ENCODE measurements at regions not wholly inside any gene's neighbourhood (a gene's known extent, or its start where the extent isn't known, plus 50 kb on each side); places are given as distances from the start of the nearest gene placed in this dataset.

- Histone ChIP-seq H3K4me1 (ENCODE audit: control insufficient read depth, insufficient read depth, low read length, poor library complexity, severe bottlenecking) (no peaks in the 10 kb centered on the region), H3K27me3 (ENCODE audit: control insufficient read depth, insufficient read depth, low read length) (no peaks in the 10 kb centered on the region), H3K27ac (ENCODE audit: insufficient read depth, low read length, poor library complexity, severe bottlenecking) (no peak overlapping the region), H3K4me3 (ENCODE audit: low read depth, low read length) (no peak overlapping the region), H3K36me3 (ENCODE audit: control insufficient read depth, insufficient read depth, low read length) (no peaks in the 10 kb centered on the region), H3K9me3 (ENCODE audit: control insufficient read depth in 2 of 2, low read length in 2 of 2) (no peaks in the 10 kb centered on the region)
- DNase-seq (no peak), ATAC-seq (ENCODE audit: low read depth in 2 of 2) (no peak)
- Mint-ChIP-seq H3K4me1 (no peaks in the 10 kb centered on the region), H3K36me3 (no peaks in the 10 kb centered on the region), H3K9me3 (no peaks in the 10 kb centered on the region), H3K27me3 (peaks cover 4% of the 10 kb centered on the region), H3K4me3 (no peak overlapping the region), H3K27ac (no peak overlapping the region)
Observed at GRCh38 chr9:86893811-86894490, 53.4 kb downstream of the GAS1 start.

GRCh38 chr9:86892576-86892975 is 54.7 kb downstream of the GAS1 start:
- DNase-seq (no peak), ATAC-seq (ENCODE audit: low read depth in 2 of 2) (no peak)
- no peak overlapping the region for H3K27ac ChIP-seq (ENCODE audit: insufficient read depth, low read length, poor library complexity, severe bottlenecking)
- H3K4me3 Mint-ChIP-seq, result no peak overlapping the region
- no peaks in the 10 kb centered on the region for H3K4me1 ChIP-seq (ENCODE audit: control insufficient read depth, insufficient read depth, low read length, poor library complexity, severe bottlenecking)
- no peaks in the 10 kb centered on the region for H3K9me3 Mint-ChIP-seq
- H3K36me3 Mint-ChIP-seq, result no peaks in the 10 kb centered on the region
- no peaks in the 10 kb centered on the region for H3K4me1 Mint-ChIP-seq
- H3K4me3 ChIP-seq (ENCODE audit: low read depth, low read length), result no peak overlapping the region
- H3K27me3 ChIP-seq (ENCODE audit: control insufficient read depth, insufficient read depth, low read length), result no peaks in the 10 kb centered on the region
- no peaks in the 10 kb centered on the region for H3K9me3 ChIP-seq (ENCODE audit: control insufficient read depth in 2 of 2, low read length in 2 of 2)
- H3K27ac Mint-ChIP-seq, result no peak overlapping the region
- no peaks in the 10 kb centered on the region for H3K27me3 Mint-ChIP-seq
- H3K36me3 ChIP-seq (ENCODE audit: control insufficient read depth, insufficient read depth, low read length), result no peaks in the 10 kb centered on the region

GRCh38 chr9:86891886-86892437 is 55.3 kb downstream of the GAS1 start:
- no peak for DNase-seq
- no peaks in the 10 kb centered on the region for H3K9me3 Mint-ChIP-seq
- H3K4me1 ChIP-seq (ENCODE audit: control insufficient read depth, insufficient read depth, low read length, poor library complexity, severe bottlenecking), result no peaks in the 10 kb centered on the region

GRCh38 chr9:86891091-86891490 is 56.2 kb downstream of the GAS1 start:
- H3K9me3 Mint-ChIP-seq, result peaks cover 0 to 1% (median 0%) of the 10 kb centered on the region in 7 donors
- ATAC-seq (ENCODE audit: low read depth in 2 of 2), result no peak
- H3K27ac ChIP-seq (ENCODE audit: insufficient read depth, low read length, poor library complexity, severe bottlenecking), result no peak overlapping the region
- H3K36me3 Mint-ChIP-seq, result no peaks in the 10 kb centered on the region
- no peak for DNase-seq
- no peaks in the 10 kb centered on the region for H3K27me3 ChIP-seq (ENCODE audit: control insufficient read depth, insufficient read depth, low read length)
- H3K4me3 Mint-ChIP-seq, result no peak overlapping the region
- no peaks in the 10 kb centered on the region for H3K4me1 ChIP-seq (ENCODE audit: control insufficient read depth, insufficient read depth, low read length, poor library complexity, severe bottlenecking)
- H3K27me3 Mint-ChIP-seq, result no peaks in the 10 kb centered on the region
- no peaks in the 10 kb centered on the region for H3K4me1 Mint-ChIP-seq
- no peak overlapping the region for H3K4me3 ChIP-seq (ENCODE audit: low read depth, low read length)
- H3K9me3 ChIP-seq (ENCODE audit: control insufficient read depth in 2 of 2, low read length in 2 of 2), result no peaks in the 10 kb centered on the region
- H3K27ac Mint-ChIP-seq, result no peak overlapping the region
- no peaks in the 10 kb centered on the region for H3K36me3 ChIP-seq (ENCODE audit: control insufficient read depth, insufficient read depth, low read length)

More at GRCh38 chr9:86891886-86892437, 55.3 kb downstream of the GAS1 start:
- no peak overlapping the region for H3K4me3 Mint-ChIP-seq
- H3K27me3 ChIP-seq (ENCODE audit: control insufficient read depth, insufficient read depth, low read length), result no peaks in the 10 kb centered on the region
- H3K27ac Mint-ChIP-seq, result no peak overlapping the region
- ATAC-seq (ENCODE audit: low read depth in 2 of 2), result no peak
- H3K27ac ChIP-seq (ENCODE audit: insufficient read depth, low read length, poor library complexity, severe bottlenecking), result no peak overlapping the region
- H3K9me3 ChIP-seq (ENCODE audit: control insufficient read depth in 2 of 2, low read length in 2 of 2), result no peaks in the 10 kb centered on the region
- no peak overlapping the region for H3K4me3 ChIP-seq (ENCODE audit: low read depth, low read length)
- H3K27me3 Mint-ChIP-seq, result no peaks in the 10 kb centered on the region
- no peaks in the 10 kb centered on the region for H3K36me3 Mint-ChIP-seq
- no peaks in the 10 kb centered on the region for H3K4me1 Mint-ChIP-seq
- H3K36me3 ChIP-seq (ENCODE audit: control insufficient read depth, insufficient read depth, low read length), result no peaks in the 10 kb centered on the region

GRCh38 chr9:86885232-86885631 is 62.1 kb downstream of the GAS1 start:
- H3K27ac Mint-ChIP-seq, result no peak overlapping the region
- no peak for ATAC-seq (ENCODE audit: low read depth in 2 of 2)
- H3K27me3 Mint-ChIP-seq, result no peaks in the 10 kb centered on the region
- Histone ChIP-seq H3K4me1 (ENCODE audit: control insufficient read depth, insufficient read depth, low read length, poor library complexity, severe bottlenecking) (no peaks in the 10 kb centered on the region), H3K9me3 (ENCODE audit: control insufficient read depth in 2 of 2, low read length in 2 of 2) (no peaks in the 10 kb centered on the region), H3K4me3 (ENCODE audit: low read depth, low read length) (no peak overlapping the region), H3K27me3 (ENCODE audit: control insufficient read depth, insufficient read depth, low read length) (no peaks in the 10 kb centered on the region), H3K36me3 (ENCODE audit: control insufficient read depth, insufficient read depth, low read length) (no peaks in the 10 kb centered on the region), H3K27ac (ENCODE audit: insufficient read depth, low read length, poor library complexity, severe bottlenecking) (no peak overlapping the region)
- H3K4me3 Mint-ChIP-seq, result no peak overlapping the region
- no peaks in the 10 kb centered on the region for H3K36me3 Mint-ChIP-seq
- no peaks in the 10 kb centered on the region for H3K4me1 Mint-ChIP-seq
- DNase-seq, result no peak
- H3K9me3 Mint-ChIP-seq, result peaks cover 0 to 1% (median 0%) of the 10 kb centered on the region in 7 donors

GRCh38 chr9:86876621-86877196 is 70.6 kb downstream of the GAS1 start:
- H3K27me3 Mint-ChIP-seq, result no peaks in the 10 kb centered on the region
- H3K9me3 Mint-ChIP-seq, result peaks cover 0 to 2% (median 0%) of the 10 kb centered on the region in 7 donors
- ATAC-seq (ENCODE audit: low read depth in 2 of 2), result no peak

GRCh38 chr9:86868616-86869015 is 78.7 kb downstream of the GAS1 start:
- Histone ChIP-seq H3K27me3 (ENCODE audit: control insufficient read depth, insufficient read depth, low read length) (peaks cover 2% of the 10 kb centered on the region), H3K9me3 (ENCODE audit: control insufficient read depth in 2 of 2, low read length in 2 of 2) (no peaks in the 10 kb centered on the region), H3K4me1 (ENCODE audit: control insufficient read depth, insufficient read depth, low read length, poor library complexity, severe bottlenecking) (no peaks in the 10 kb centered on the region), H3K27ac (ENCODE audit: insufficient read depth, low read length, poor library complexity, severe bottlenecking) (no peak overlapping the region), H3K36me3 (ENCODE audit: control insufficient read depth, insufficient read depth, low read length) (no peaks in the 10 kb centered on the region), H3K4me3 (ENCODE audit: low read depth, low read length) (no peak overlapping the region)
- Mint-ChIP-seq H3K36me3 (no peaks in the 10 kb centered on the region), H3K9me3 (peaks cover 0 to 6% (median 2%) of the 10 kb centered on the region in 7 donors), H3K4me1 (no peaks in the 10 kb centered on the region), H3K4me3 (no peak overlapping the region), H3K27me3 (peaks cover 5% of the 10 kb centered on the region), H3K27ac (no peak overlapping the region)
- ATAC-seq (ENCODE audit: low read depth in 2 of 2), result no peak
- DNase-seq, result no peak

More at GRCh38 chr9:86876621-86877196, 70.6 kb downstream of the GAS1 start:
- H3K4me3 Mint-ChIP-seq, result no peak overlapping the region
- no peaks in the 10 kb centered on the region for H3K4me1 ChIP-seq (ENCODE audit: control insufficient read depth, insufficient read depth, low read length, poor library complexity, severe bottlenecking)
- no peak overlapping the region for H3K27ac ChIP-seq (ENCODE audit: insufficient read depth, low read length, poor library complexity, severe bottlenecking)
- H3K4me3 ChIP-seq (ENCODE audit: low read depth, low read length), result no peak overlapping the region
- no peaks in the 10 kb centered on the region for H3K27me3 ChIP-seq (ENCODE audit: control insufficient read depth, insufficient read depth, low read length)
- H3K9me3 ChIP-seq (ENCODE audit: control insufficient read depth in 2 of 2, low read length in 2 of 2), result no peaks in the 10 kb centered on the region
- H3K36me3 Mint-ChIP-seq, result no peaks in the 10 kb centered on the region
- H3K4me1 Mint-ChIP-seq, result no peaks in the 10 kb centered on the region
- no peak overlapping the region for H3K27ac Mint-ChIP-seq
- no peaks in the 10 kb centered on the region for H3K36me3 ChIP-seq (ENCODE audit: control insufficient read depth, insufficient read depth, low read length)
- no peak for DNase-seq

All from CD4-positive, CD25-positive, alpha-beta regulatory T cell (primary cell).